ENCODE measurements at regions not wholly inside any gene's neighbourhood (a gene's known extent, or its start where the extent isn't known, plus 50 kb on each side); places are given as distances from the start of the nearest gene placed in this dataset.

DNA sequence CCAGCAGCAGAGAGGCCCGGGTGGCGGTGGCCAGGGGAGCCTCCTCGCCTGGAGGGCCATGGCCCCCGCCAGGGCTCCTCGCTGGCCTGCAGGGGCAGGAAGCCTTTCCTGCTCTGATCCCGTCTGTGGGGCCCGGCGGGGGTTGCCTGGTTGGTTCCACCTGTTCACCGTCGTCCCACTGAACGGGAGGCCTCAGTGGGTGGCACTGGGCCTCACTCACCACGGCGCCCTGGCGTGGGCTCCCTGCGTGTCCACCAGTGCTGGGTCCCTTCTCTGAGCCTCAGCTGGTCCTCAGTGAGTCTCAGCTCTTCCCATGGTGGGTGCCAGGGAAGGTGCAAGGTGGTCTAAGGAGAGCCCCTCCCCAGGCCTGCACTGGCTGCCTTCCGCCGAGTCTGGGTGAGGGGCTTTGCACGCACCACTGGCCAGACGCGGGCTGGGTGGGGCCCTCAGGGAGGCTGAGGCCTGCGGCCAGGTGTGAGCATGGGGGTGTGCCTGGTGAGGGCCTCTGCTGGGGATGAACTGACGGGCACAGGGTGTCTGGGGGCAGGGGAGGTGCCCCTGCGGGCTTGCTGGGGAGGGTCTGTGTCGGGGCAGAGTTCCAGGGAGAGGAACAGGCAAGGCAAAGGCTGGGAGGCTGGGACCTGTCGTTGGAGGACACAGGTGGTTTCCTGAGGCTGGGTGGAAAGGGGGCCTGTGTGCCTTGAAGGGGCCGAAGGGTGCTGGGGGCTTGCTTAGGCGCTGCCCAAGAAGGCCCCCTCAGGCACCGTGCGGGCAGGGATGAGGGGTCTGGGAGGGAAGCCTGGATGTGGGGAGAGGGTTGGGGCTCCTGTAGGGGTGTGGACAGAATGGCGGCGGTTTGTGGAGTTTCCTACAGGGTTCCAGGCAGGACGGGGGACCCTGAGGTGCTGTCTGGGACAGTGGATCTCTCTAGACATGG lies 339.8 kb downstream of the TMEM121 start:
- TF ChIP-seq SPI1 (IDR thresholded peaks at IDR 0.05; ENCODE audit: low read depth, low read length) (no peak), POLR2AphosphoS5 (IDR thresholded peaks at IDR 0.05; ENCODE audit: low read depth, low read length) (no peak)
